ENCODE measurements at regions not wholly inside any gene's neighbourhood (a gene's known extent, or its start where the extent isn't known, plus 50 kb on each side); places are given as distances from the start of the nearest gene placed in this dataset.

DNA sequence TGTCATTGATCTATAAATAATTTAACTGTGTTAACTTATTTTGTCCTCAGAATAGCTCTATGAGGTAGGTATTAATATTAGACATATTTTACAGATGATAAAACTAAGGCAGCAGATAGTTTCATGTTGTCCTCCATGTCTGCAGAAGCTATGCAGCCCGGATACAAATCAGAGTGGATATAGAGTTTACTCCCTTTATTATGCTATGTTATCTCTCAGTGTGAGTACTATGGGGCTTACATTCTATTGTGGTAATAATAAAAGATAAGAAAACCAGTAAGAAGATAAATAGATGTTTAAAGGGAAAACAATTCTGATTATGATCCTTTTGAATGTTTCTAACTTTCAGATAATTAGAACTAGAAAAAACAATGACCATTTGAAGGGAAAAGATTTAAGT lies 979.8 kb upstream of the CITED2 start:
- Histone ChIP-seq H4K5ac (ENCODE audit: low read length) (no peak overlapping the region), H3K36me3 (ENCODE audit: control insufficient read depth, insufficient read depth, low read length) (no peaks in the 10 kb centered on the region), H2BK5ac (ENCODE audit: low read length) (no peak overlapping the region), H3K4ac (ENCODE audit: low read depth, low read length) (no peak overlapping the region), H2AK5ac (ENCODE audit: low read length) (no peak overlapping the region), H3K9ac (ENCODE audit: low read length) (no peak overlapping the region), H3K79me2 (ENCODE audit: control insufficient read depth, insufficient read depth, low read length) (no peaks in the 10 kb centered on the region), H3K79me1 (ENCODE audit: low read length) (no peaks in the 10 kb centered on the region), H2BK120ac (ENCODE audit: low read depth, low read length) (no peak overlapping the region), H3K23ac (ENCODE audit: low read length) (no peak overlapping the region), H3K18ac (ENCODE audit: low read length) (no peak overlapping the region), H3K4me1 (ENCODE audit: control insufficient read depth, low read depth, low read length) (no peaks in the 10 kb centered on the region), H3K56ac (ENCODE audit: low read length) (no peak overlapping the region), H3K4me2 (ENCODE audit: low read length) (no peak overlapping the region), H3K4me3 (ENCODE audit: low read length) (no peak overlapping the region), H3K27ac (ENCODE audit: low read depth, low read length) (no peak overlapping the region), H2BK15ac (replicated peaks; ENCODE audit: low read depth) (no peak overlapping the region), H4K8ac (ENCODE audit: low read depth, low read length) (no peak overlapping the region), H3K27me3 (ENCODE audit: insufficient read depth, low read length, poor library complexity) (no peaks in the 10 kb centered on the region)
- no peak for DNase-seq
- no CpG with 5 or more reads among the region's 1 CpG for WGBS (ENCODE audit: extremely low coverage, insufficient coverage, low lambda C conversion rate)

DNA sequence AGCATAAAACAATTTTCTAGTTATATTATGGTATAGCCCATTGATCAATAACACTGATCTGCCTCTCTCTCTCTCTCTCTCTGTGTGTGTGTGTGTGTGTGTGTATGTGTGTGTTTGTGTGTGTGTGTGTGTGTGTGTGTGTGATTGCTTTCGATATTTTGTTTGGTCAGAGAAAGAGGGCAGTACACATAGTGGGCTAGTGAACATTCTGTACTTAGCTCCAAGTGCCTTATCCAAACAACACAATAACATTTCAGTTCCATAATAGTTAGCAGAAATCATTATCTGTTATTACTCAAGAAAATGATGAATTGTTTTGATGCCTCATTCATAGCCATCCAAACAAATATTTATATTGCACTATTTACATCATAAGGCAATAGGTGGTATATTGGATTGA lies 979.1 kb upstream of the CITED2 start:
- no peaks in the 10 kb centered on the region for H3K27me3 ChIP-seq (ENCODE audit: insufficient read depth, low read length, poor library complexity)
- H3K4me1 ChIP-seq (ENCODE audit: control insufficient read depth, low read depth, low read length) = no peaks in the 10 kb centered on the region
- H4K5ac ChIP-seq (ENCODE audit: low read length) = no peak overlapping the region
- DNase-seq = no peak
- H3K4me2 ChIP-seq (ENCODE audit: low read length) = no peak overlapping the region
- no peaks in the 10 kb centered on the region for H3K79me1 ChIP-seq (ENCODE audit: low read length)
- H3K79me2 ChIP-seq (ENCODE audit: control insufficient read depth, insufficient read depth, low read length) = no peaks in the 10 kb centered on the region
- H3K27ac ChIP-seq (ENCODE audit: low read depth, low read length) = no peak overlapping the region
- no peak overlapping the region for H4K8ac ChIP-seq (ENCODE audit: low read depth, low read length)
- no peak overlapping the region for H3K9ac ChIP-seq (ENCODE audit: low read length)
- H2BK120ac ChIP-seq (ENCODE audit: low read depth, low read length) = no peak overlapping the region
- WGBS (ENCODE audit: extremely low coverage, insufficient coverage, low lambda C conversion rate) = no CpG with 5 or more reads among the region's 1 CpG
- no peaks in the 10 kb centered on the region for H3K36me3 ChIP-seq (ENCODE audit: control insufficient read depth, insufficient read depth, low read length)
- H2BK5ac ChIP-seq (ENCODE audit: low read length) = no peak overlapping the region
- H2BK15ac ChIP-seq (replicated peaks; ENCODE audit: low read depth) = no peak overlapping the region
- H3K23ac ChIP-seq (ENCODE audit: low read length) = no peak overlapping the region
- no peak overlapping the region for H3K18ac ChIP-seq (ENCODE audit: low read length)
- no peak overlapping the region for H3K4ac ChIP-seq (ENCODE audit: low read depth, low read length)
- no peak overlapping the region for H3K4me3 ChIP-seq (ENCODE audit: low read length)
- no peak overlapping the region for H2AK5ac ChIP-seq (ENCODE audit: low read length)
- no peak overlapping the region for H3K56ac ChIP-seq (ENCODE audit: low read length)

DNA sequence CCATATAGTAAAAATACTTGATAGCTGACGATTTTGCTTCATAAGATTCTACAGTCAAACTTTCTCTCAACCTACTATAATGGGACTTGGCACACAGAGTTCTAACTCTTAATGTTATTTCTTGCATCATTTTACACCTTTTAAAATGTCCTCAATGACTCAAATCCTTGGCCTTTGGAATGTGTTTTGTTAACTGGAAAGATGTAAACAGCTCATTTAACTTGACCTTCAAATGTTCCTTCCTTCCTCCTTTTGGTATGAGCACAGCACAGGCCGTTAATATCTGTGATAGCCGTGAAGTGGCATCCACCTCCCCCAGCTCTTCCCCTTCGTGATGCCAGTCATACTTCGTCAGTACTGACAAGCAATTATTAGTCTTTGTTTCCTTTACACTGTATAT lies 972.0 kb upstream of the CITED2 start:
- Histone ChIP-seq H3K23ac (ENCODE audit: low read length) (no peak overlapping the region), H2BK5ac (ENCODE audit: low read length) (no peak overlapping the region), H3K9ac (ENCODE audit: low read length) (no peak overlapping the region), H3K18ac (ENCODE audit: low read length) (no peak overlapping the region), H4K8ac (ENCODE audit: low read depth, low read length) (no peak overlapping the region), H3K4me3 (ENCODE audit: low read length) (no peak overlapping the region), H3K4ac (ENCODE audit: low read depth, low read length) (no peak overlapping the region), H2BK120ac (ENCODE audit: low read depth, low read length) (no peak overlapping the region), H3K79me2 (ENCODE audit: control insufficient read depth, insufficient read depth, low read length) (no peaks in the 10 kb centered on the region), H2AK5ac (ENCODE audit: low read length) (no peak overlapping the region), H2BK15ac (replicated peaks; ENCODE audit: low read depth) (no peak overlapping the region), H3K56ac (ENCODE audit: low read length) (no peak overlapping the region), H3K4me2 (ENCODE audit: low read length) (no peak overlapping the region), H3K36me3 (ENCODE audit: control insufficient read depth, insufficient read depth, low read length) (no peaks in the 10 kb centered on the region), H3K4me1 (ENCODE audit: control insufficient read depth, low read depth, low read length) (no peaks in the 10 kb centered on the region), H4K5ac (ENCODE audit: low read length) (no peak overlapping the region), H3K27ac (ENCODE audit: low read depth, low read length) (no peak overlapping the region), H3K27me3 (ENCODE audit: insufficient read depth, low read length, poor library complexity) (no peaks in the 10 kb centered on the region), H3K79me1 (ENCODE audit: low read length) (no peaks in the 10 kb centered on the region)
- DNase-seq = peak; percentile 22
- WGBS (ENCODE audit: extremely low coverage, insufficient coverage, low lambda C conversion rate) = no CpG with 5 or more reads among the region's 5 CpGs

DNA sequence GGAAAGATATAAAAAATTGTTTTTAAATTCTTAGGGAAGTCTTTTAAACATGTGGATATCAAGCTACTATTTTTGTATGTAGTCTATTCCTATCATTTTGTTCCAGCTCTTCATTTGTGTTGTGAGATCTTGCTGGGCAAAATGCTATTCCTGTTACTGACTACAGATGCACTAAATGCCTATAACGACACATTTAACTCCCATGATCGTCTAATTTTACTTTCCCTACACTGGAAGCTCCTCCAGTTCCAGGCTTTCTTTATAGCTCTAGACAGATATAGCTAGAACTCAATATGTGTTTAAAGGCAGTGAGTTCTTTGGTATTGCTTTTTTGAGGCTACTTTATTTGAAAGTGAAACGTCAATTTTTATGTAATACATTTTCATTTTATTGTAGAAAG lies 971.5 kb upstream of the CITED2 start:
- no peak overlapping the region for H4K8ac ChIP-seq (ENCODE audit: low read depth, low read length)
- H3K4me1 ChIP-seq (ENCODE audit: control insufficient read depth, low read depth, low read length) = no peaks in the 10 kb centered on the region
- WGBS (ENCODE audit: extremely low coverage, insufficient coverage, low lambda C conversion rate) = no CpG with 5 or more reads among the region's 3 CpGs
- no peak overlapping the region for H3K27ac ChIP-seq (ENCODE audit: low read depth, low read length)
- no peak overlapping the region for H3K18ac ChIP-seq (ENCODE audit: low read length)
- no peak overlapping the region for H2BK120ac ChIP-seq (ENCODE audit: low read depth, low read length)
- no peaks in the 10 kb centered on the region for H3K79me1 ChIP-seq (ENCODE audit: low read length)
- no peaks in the 10 kb centered on the region for H3K79me2 ChIP-seq (ENCODE audit: control insufficient read depth, insufficient read depth, low read length)
- no peak overlapping the region for H3K4me2 ChIP-seq (ENCODE audit: low read length)
- no peak overlapping the region for H3K23ac ChIP-seq (ENCODE audit: low read length)
- no peak overlapping the region for H3K56ac ChIP-seq (ENCODE audit: low read length)
- no peak overlapping the region for H2BK5ac ChIP-seq (ENCODE audit: low read length)
- H3K4ac ChIP-seq (ENCODE audit: low read depth, low read length) = no peak overlapping the region
- H4K5ac ChIP-seq (ENCODE audit: low read length) = no peak overlapping the region
- no peak overlapping the region for H3K4me3 ChIP-seq (ENCODE audit: low read length)
- H3K9ac ChIP-seq (ENCODE audit: low read length) = no peak overlapping the region
- DNase-seq = no peak
- H3K36me3 ChIP-seq (ENCODE audit: control insufficient read depth, insufficient read depth, low read length) = no peaks in the 10 kb centered on the region
- no peak overlapping the region for H2AK5ac ChIP-seq (ENCODE audit: low read length)
- no peaks in the 10 kb centered on the region for H3K27me3 ChIP-seq (ENCODE audit: insufficient read depth, low read length, poor library complexity)
- no peak overlapping the region for H2BK15ac ChIP-seq (replicated peaks; ENCODE audit: low read depth)

DNA sequence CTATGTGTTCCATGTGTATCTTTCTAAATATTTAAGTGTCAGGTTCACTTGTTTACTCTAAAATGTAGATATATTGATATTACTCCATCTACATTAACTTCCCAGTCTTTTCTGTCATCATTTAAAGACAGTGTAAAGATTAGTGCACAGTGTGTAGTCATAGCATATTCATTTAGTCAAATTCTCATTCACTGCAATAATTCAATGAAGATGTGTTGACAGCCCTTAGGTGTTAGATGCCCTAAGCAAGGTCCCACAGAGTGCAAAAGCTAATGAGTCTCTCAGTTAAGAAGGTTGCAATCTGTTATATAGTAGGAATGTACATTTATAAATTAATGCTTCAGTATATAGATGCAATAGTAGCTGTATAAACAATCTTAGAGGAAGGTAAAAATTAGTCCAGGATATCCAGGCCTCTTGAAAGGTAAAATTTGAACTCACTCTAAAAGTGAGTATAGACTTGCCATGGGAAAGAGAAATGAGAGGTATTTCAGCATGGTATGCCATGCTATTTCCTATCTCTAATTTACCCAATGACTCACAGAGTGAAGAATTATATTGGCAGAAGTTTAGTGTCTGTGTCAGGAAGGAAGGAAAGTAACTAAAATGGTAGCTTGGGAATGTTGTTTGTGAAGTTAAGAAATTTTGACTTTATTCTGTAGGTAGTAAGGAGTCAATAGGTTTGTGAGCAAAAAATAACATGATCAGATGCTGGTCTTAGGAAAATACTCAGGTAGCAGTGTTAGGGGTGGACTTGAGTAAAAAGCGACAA lies 969.9 kb upstream of the CITED2 start:
- Histone ChIP-seq H3K9ac (ENCODE audit: low read length) (no peak overlapping the region), H4K5ac (ENCODE audit: low read length) (no peak overlapping the region), H3K23ac (ENCODE audit: low read length) (no peak overlapping the region), H3K4me3 (ENCODE audit: low read length) (no peak overlapping the region), H3K27me3 (ENCODE audit: insufficient read depth, low read length, poor library complexity) (no peaks in the 10 kb centered on the region), H3K79me2 (ENCODE audit: control insufficient read depth, insufficient read depth, low read length) (no peaks in the 10 kb centered on the region), H4K8ac (ENCODE audit: low read depth, low read length) (no peak overlapping the region), H3K36me3 (ENCODE audit: control insufficient read depth, insufficient read depth, low read length) (no peaks in the 10 kb centered on the region), H3K4me2 (ENCODE audit: low read length) (no peak overlapping the region), H2BK120ac (ENCODE audit: low read depth, low read length) (no peak overlapping the region), H3K56ac (ENCODE audit: low read length) (no peak overlapping the region), H3K4me1 (ENCODE audit: control insufficient read depth, low read depth, low read length) (no peaks in the 10 kb centered on the region), H3K4ac (ENCODE audit: low read depth, low read length) (no peak overlapping the region), H3K79me1 (ENCODE audit: low read length) (no peaks in the 10 kb centered on the region), H2BK15ac (replicated peaks; ENCODE audit: low read depth) (no peak overlapping the region), H3K27ac (ENCODE audit: low read depth, low read length) (no peak overlapping the region), H3K18ac (ENCODE audit: low read length) (no peak overlapping the region), H2BK5ac (ENCODE audit: low read length) (no peak overlapping the region), H2AK5ac (ENCODE audit: low read length) (no peak overlapping the region)
- WGBS (ENCODE audit: extremely low coverage, insufficient coverage, low lambda C conversion rate) = no CpG with 5 or more reads among the region's 1 CpG
- DNase-seq = peak; percentile 16

DNA sequence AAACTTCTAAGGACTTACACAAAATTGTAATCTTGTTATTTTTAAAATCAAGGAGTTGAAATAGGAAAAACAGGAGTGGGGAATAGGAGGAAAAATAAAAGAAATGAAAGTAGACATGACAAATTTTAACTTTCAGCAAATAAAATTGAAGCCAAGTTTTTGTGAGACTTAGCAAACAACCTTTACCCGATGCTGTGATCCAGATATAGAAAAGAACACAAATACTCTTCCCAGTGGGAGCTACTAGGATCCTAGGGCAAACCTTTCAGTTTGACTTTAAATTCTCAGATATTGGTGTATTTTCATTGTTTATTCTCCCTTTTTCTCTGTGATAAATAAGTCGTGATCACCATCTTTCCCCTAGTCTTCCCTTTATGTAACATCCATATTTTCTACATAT lies 968.7 kb upstream of the CITED2 start:
- Histone ChIP-seq H2BK5ac (ENCODE audit: low read length) (no peak overlapping the region), H3K56ac (ENCODE audit: low read length) (no peak overlapping the region), H3K79me1 (ENCODE audit: low read length) (no peaks in the 10 kb centered on the region), H2AK5ac (ENCODE audit: low read length) (no peak overlapping the region), H3K79me2 (ENCODE audit: control insufficient read depth, insufficient read depth, low read length) (no peaks in the 10 kb centered on the region), H3K18ac (ENCODE audit: low read length) (no peak overlapping the region), H3K23ac (ENCODE audit: low read length) (no peak overlapping the region), H2BK15ac (replicated peaks; ENCODE audit: low read depth) (no peak overlapping the region), H3K4me1 (ENCODE audit: control insufficient read depth, low read depth, low read length) (no peaks in the 10 kb centered on the region), H3K4me3 (ENCODE audit: low read length) (no peak overlapping the region), H3K4me2 (ENCODE audit: low read length) (no peak overlapping the region), H3K36me3 (ENCODE audit: control insufficient read depth, insufficient read depth, low read length) (no peaks in the 10 kb centered on the region), H3K4ac (ENCODE audit: low read depth, low read length) (no peak overlapping the region), H2BK120ac (ENCODE audit: low read depth, low read length) (no peak overlapping the region), H3K27ac (ENCODE audit: low read depth, low read length) (no peak overlapping the region), H3K27me3 (ENCODE audit: insufficient read depth, low read length, poor library complexity) (no peaks in the 10 kb centered on the region), H3K9ac (ENCODE audit: low read length) (no peak overlapping the region), H4K5ac (ENCODE audit: low read length) (no peak overlapping the region), H4K8ac (ENCODE audit: low read depth, low read length) (no peak overlapping the region)
- WGBS (ENCODE audit: extremely low coverage, insufficient coverage, low lambda C conversion rate) = no CpG with 5 or more reads among the region's 2 CpGs
- DNase-seq = no peak

Data from mesendoderm (in vitro differentiated cells).